Endothelial cell of umbilical vein (primary cell): ENCODE measurements at regions not wholly inside any gene's neighbourhood (a gene's known extent, or its start where the extent isn't known, plus 50 kb on each side); places are given as distances from the start of the nearest gene placed in this dataset.
A peak's percentile ranks its signal among the peaks of the same experiment; 100 is the strongest.

Source experiments
- BruUV-seq: library from RNA; stranded (reverse); fragments of 400-500 nt; replicated peaks from 2 replicates; lab custom pipeline; 2021; lab: Mats Ljungman, UMichigan
- CTCF ChIA-PET: fragments of 300-600, 350-600 bp; sonication (Branson Sonifier 250); formaldehyde crosslinking; loops from one replicate; lab custom pipeline; 2021; ENCODE audit warnings: antibody characterized with exemption, inconsistent platforms; lab: Charles Lee
- POLR2A ChIA-PET: fragments of 300-600, 350-600 bp; sonication (Branson Sonifier 250); formaldehyde crosslinking; loops from one replicate; lab custom pipeline; 2021; ENCODE audit warnings: antibody characterized with exemption, inconsistent platforms; lab: Charles Lee
- DNase-seq: peaks from one replicate; pipeline ENCODE4 v3.0.0-alpha.2; 2011; ENCODE audit warnings: low read depth, low spot score
- FAIRE-seq: peaks from 2 replicates; lab custom pipeline; 2011; peaks lifted over from hg19 to GRCh38; lab: Jason Lieb, UNC
- H2AFZ ChIP-seq: 2 replicates; pipeline ENCODE4 v1.6.0; 2012; ENCODE audit warnings: low read depth, low read length, control low read depth, inconsistent platforms
- H3K27ac ChIP-seq: 2 replicates; pipeline ENCODE4 v1.5.1; 2011; ENCODE audit warnings: low read depth, mild to moderate bottlenecking, control low read depth, low read length, moderate library complexity; ENCODE audit not compliant: insufficient read depth
- H3K27me3 ChIP-seq, 2 experiments: 2 replicates each; pipeline versions ENCODE4 v1.6.0 to v1.6.1; 2011; ENCODE audit warnings: low read length in 2 of 2, mixed read lengths in 1 of 2; ENCODE audit not compliant: control insufficient read depth in 2 of 2, insufficient read depth in 2 of 2
- H3K36me3 ChIP-seq, 2 experiments: 2 replicates in 1 of 2; 3 replicates in 1 of 2; pipeline ENCODE4 v1.5.1; 2011; ENCODE audit warnings: low read length in 2 of 2, mild to moderate bottlenecking in 1 of 2, moderate library complexity in 1 of 2; ENCODE audit not compliant: control insufficient read depth in 2 of 2, insufficient read depth in 2 of 2; ENCODE audit errors: extremely low read depth in 1 of 2
- H3K4me1 ChIP-seq: 3 replicates; pipeline ENCODE4 v1.5.1; 2011; ENCODE audit warnings: mild to moderate bottlenecking, low read length; ENCODE audit not compliant: control insufficient read depth, insufficient read depth; ENCODE audit errors: extremely low read depth
- H3K4me2 ChIP-seq: 2 replicates; pipeline ENCODE4 v1.6.1; 2011; ENCODE audit warnings: low read length, control low read depth, mixed read lengths; ENCODE audit not compliant: insufficient read depth
- H3K4me3 ChIP-seq, 3 experiments: fragments of 200-600 bp in 1 of 3; sonication (generic), shearing (Covaris generic) in 1 of 3; replicated peaks in 1 of 3; 2 replicates each; pipeline ENCODE4 v1.5.1; 2011 to 2016; ENCODE audit warnings: control low read depth in 3 of 3, low read length in 3 of 3, mild to moderate bottlenecking in 2 of 3, inconsistent platforms in 1 of 3, low read depth in 1 of 3, moderate library complexity in 1 of 3; ENCODE audit not compliant: insufficient read depth in 1 of 3
- H3K79me2 ChIP-seq: 2 replicates; pipeline ENCODE4 v1.6.0; 2012; ENCODE audit warnings: low read length, inconsistent platforms; ENCODE audit not compliant: control insufficient read depth, insufficient read depth
- H3K9ac ChIP-seq: replicated peaks from 2 replicates; pipeline ENCODE3; 2011; ENCODE audit warnings: low read length, control low read depth; ENCODE audit not compliant: insufficient read depth; ENCODE audit errors: extremely low read depth
- H3K9me1 ChIP-seq: replicated peaks from 3 replicates; pipeline ENCODE4 v1.6.0; 2011; ENCODE audit warnings: mild to moderate bottlenecking, low read length; ENCODE audit not compliant: control insufficient read depth, insufficient read depth; ENCODE audit errors: extremely low read depth
- H3K9me3 ChIP-seq: replicated peaks from 2 replicates; pipeline ENCODE4 v1.5.1; 2012; ENCODE audit warnings: low read length, inconsistent platforms; ENCODE audit not compliant: control insufficient read depth, insufficient read depth
- H4K20me1 ChIP-seq: replicated peaks from 2 replicates; pipeline ENCODE3; 2011; ENCODE audit warnings: mild to moderate bottlenecking, low read length; ENCODE audit not compliant: control insufficient read depth, insufficient read depth; ENCODE audit errors: extremely low read depth
- EZH2 ChIP-seq: IDR thresholded peaks from 2 replicates; pipeline ENCODE4 v1.6.1; 2012; ENCODE audit warnings: borderline replicate concordance, low read depth, mild to moderate bottlenecking, moderate library complexity, low read length, inconsistent platforms; ENCODE audit not compliant: severe bottlenecking
- FOS ChIP-seq: IDR thresholded peaks from 2 replicates; pipeline ENCODE4 v1.6.1; 2011; ENCODE audit warnings: mild to moderate bottlenecking, low read length, moderate library complexity, borderline replicate concordance; ENCODE audit not compliant: insufficient read depth
- GATA2 ChIP-seq: IDR thresholded peaks from 2 replicates; pipeline ENCODE4 v1.7.0; 2011; ENCODE audit warnings: low read depth, mild to moderate bottlenecking, moderate library complexity, mixed read lengths, low read length; ENCODE audit not compliant: insufficient read length, insufficient read depth
- JUN ChIP-seq: IDR thresholded peaks from 2 replicates; pipeline ENCODE4 v1.6.1; 2011; ENCODE audit warnings: borderline replicate concordance, low read depth; ENCODE audit not compliant: insufficient read length, insufficient read depth
- MYC ChIP-seq: IDR thresholded peaks from one replicate; pipeline ENCODE4 v1.6.1; 2011; ENCODE audit warnings: mild to moderate bottlenecking, low read depth, low read length
- POLR2A ChIP-seq: IDR thresholded peaks from 2 replicates; pipeline ENCODE4 v1.6.1; 2012; ENCODE audit warnings: low read depth, mild to moderate bottlenecking, control low read depth, low read length
- POLR2AphosphoS5 ChIP-seq: IDR thresholded peaks from 2 replicates; pipeline ENCODE4 v1.6.1; 2012; ENCODE audit warnings: low read depth, mild to moderate bottlenecking, control low read depth, low read length, moderate library complexity; ENCODE audit not compliant: insufficient read depth
- dilution Hi-C: fragments of 300-500 bp; cut with MboI; formaldehyde crosslinking; loops from one replicate; pipeline ENCODE4 v1.15.0; 2019; ENCODE audit warnings: low sequenced_read_pairs; ENCODE audit not compliant: extremely low pct_ligation_motif_present
- intact Hi-C: fragments of 100-400 bp; cut with micrococcal nuclease; formaldehyde crosslinking; loops from one replicate; pipeline ENCODE4 v1.10.0; 2022
- TF ChIP-seq, protein P1 (sequence below), 2 donors: IDR thresholded peaks; 1 replicate in 1 of 2; 2 replicates in 1 of 2; pipeline ENCODE4 v1.5.1; 2011; ENCODE audit warnings: low read length in 2 of 2, mild to moderate bottlenecking in 2 of 2, moderate library complexity in 2 of 2, control low read depth in 1 of 2, inconsistent platforms in 1 of 2, low read depth in 1 of 2; ENCODE audit not compliant: insufficient read depth in 1 of 2; ENCODE audit errors: extremely low read depth in 1 of 2
- TF ChIP-seq, protein P2 (sequence below): IDR thresholded peaks from 2 replicates; pipeline ENCODE4 v1.6.1; 2011; ENCODE audit not compliant: insufficient read depth, insufficient read length

DNA sequence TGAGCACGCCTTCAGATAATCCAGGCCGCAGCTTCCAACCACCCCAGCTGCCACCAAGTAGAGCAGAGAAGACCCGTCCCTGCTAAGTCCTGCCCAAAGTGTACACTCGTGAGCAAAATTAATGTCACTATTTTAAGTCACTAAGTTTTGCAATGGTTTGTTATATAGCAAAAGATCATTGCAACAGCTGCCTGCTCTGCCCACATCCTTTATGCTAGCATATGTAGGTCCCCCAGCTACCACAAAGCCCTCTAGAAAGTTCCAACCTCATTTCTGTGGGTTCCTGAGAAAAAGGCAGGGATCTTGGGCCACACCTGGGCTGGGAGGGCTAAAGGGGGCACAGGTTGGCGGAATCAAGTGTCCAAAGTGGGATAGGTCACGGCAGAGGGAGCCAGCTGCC is 346.9 kb downstream of the BCOR start:
- CTCF ChIA-PET, result no interaction called here
- Histone ChIP-seq H3K9me3 (no peaks in the 10 kb centered on the region), H3K4me3 (no peak overlapping the region), H3K9me1 (no peaks in the 10 kb centered on the region), H3K9ac (no peak overlapping the region), H2AFZ (no peak overlapping the region), H3K36me3 (no peaks in the 10 kb centered on the region), H3K27ac (no peak overlapping the region), H3K4me2 (no peak overlapping the region), H4K20me1 (no peaks in the 10 kb centered on the region), H3K4me1 (peaks cover 27% of the 10 kb centered on the region), H3K79me2 (no peaks in the 10 kb centered on the region), H3K27me3 (no peaks in the 10 kb centered on the region)
- no peak for TF ChIP-seq POLR2A
- TF ChIP-seq, protein P1, sequence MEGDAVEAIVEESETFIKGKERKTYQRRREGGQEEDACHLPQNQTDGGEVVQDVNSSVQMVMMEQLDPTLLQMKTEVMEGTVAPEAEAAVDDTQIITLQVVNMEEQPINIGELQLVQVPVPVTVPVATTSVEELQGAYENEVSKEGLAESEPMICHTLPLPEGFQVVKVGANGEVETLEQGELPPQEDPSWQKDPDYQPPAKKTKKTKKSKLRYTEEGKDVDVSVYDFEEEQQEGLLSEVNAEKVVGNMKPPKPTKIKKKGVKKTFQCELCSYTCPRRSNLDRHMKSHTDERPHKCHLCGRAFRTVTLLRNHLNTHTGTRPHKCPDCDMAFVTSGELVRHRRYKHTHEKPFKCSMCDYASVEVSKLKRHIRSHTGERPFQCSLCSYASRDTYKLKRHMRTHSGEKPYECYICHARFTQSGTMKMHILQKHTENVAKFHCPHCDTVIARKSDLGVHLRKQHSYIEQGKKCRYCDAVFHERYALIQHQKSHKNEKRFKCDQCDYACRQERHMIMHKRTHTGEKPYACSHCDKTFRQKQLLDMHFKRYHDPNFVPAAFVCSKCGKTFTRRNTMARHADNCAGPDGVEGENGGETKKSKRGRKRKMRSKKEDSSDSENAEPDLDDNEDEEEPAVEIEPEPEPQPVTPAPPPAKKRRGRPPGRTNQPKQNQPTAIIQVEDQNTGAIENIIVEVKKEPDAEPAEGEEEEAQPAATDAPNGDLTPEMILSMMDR (IDR thresholded peaks at IDR 0.05; ENCODE audit: extremely low read depth in 1 of 2, insufficient read depth in 1 of 2, low read depth in 1 of 2, low read length in 2 of 2), result no peak
- TF ChIP-seq EZH2, result no peak
- TF ChIP-seq FOS, result no peak
- no peak for TF ChIP-seq MYC
- TF ChIP-seq GATA2, result no peak
- no peak for TF ChIP-seq POLR2AphosphoS5
- TF ChIP-seq, protein P2, sequence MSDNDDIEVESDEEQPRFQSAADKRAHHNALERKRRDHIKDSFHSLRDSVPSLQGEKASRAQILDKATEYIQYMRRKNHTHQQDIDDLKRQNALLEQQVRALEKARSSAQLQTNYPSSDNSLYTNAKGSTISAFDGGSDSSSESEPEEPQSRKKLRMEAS, result no peak
- no peak for TF ChIP-seq JUN
- BruUV-seq, result no TSS peak
- dilution Hi-C loops (no loop called here), intact Hi-C loops (no loop called here)
- POLR2A ChIA-PET, result no interaction called here
- DNase-seq (no peak), FAIRE-seq (peak; percentile 8)
